HG03103 (cell line): ENCODE measurements at regions not wholly inside any gene's neighbourhood (a gene's known extent, or its start where the extent isn't known, plus 50 kb on each side); places are given as distances from the start of the nearest gene placed in this dataset.

Experiments used
- ATAC-seq: cut with Tn5 transposase; IDR thresholded peaks from one replicate; pipeline ENCODE4 v1.9.1; 2021; ENCODE audit warnings: low read depth; ENCODE audit not compliant: unreplicated experiment

DNA sequence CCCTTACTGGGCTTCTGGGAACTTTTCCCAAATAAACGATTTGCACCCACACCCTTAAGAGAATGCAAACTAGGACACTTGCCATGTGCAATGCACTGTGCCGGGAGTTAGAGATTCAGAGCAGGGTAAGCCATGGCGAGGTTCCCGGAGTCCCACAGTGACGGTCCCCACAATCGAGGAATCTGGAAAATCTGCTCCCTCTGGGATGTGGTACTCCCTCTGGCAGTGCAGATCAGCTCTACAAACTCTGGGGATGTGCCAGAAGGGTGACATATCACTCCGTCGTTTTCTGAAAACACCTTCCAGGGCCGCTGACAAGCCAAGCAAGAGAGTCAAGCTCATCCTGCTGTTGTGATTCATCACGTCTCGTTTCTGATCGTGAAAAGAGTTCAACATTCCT is 537.5 kb downstream of the BCOR start:
- ATAC-seq = no peak

DNA sequence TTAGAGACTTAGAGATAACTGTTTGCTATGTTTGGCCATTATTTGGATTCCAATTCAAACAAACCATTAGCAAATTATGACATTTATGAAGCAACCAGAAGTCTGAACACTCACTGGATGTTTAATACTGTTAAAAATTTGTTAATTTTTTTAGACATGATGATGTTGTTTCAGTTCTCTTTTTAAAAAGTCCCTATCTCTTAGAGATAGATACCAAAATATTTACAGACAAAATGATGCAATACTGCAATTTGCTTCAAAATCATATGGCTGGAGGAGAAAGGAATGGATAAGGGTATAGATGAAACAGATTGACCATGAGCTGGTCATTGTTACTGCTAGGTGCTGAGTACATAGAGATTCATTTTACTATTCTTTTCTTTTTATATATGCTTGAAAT is 534.6 kb downstream of the BCOR start:
- no peak for ATAC-seq

DNA sequence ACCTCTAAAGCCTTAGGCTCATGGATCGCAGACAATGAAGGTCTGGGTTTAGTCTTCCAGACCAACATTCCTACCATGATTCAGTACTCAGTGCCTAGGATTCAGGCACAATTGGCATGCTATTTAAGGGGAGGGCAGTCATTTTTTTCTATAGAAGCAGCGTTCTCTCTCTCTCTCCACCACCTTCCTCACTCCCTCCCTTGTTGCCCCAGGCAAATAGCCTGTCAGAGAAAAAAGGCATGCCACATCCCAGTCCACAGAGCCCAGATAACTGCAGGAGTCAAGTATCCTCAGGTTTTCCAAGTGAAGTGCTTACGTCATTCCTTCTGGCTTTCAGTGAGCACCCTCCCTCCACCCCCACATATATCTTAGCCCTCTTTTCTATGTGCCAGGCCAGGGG is 533.0 kb downstream of the BCOR start:
- ATAC-seq = no peak

DNA sequence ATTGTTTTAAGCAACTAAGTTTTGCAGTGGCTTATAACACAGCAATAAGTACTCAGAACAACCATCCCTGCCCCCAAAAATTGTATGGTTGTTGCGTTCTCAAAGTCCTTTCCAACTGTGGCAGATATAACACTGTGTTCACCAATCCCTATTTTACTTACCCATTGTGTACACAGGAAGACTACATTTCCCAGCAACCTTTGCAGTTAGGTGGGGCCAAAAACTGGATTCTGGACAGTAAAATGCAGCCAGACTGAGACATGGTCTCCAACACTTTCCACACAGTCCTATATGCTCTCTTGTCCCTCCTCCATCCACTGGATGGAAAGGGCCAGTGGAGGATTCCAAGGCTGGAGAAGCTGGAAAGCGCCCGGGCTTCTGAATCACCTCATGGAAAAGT is 523.6 kb downstream of the BCOR start:
- no peak for ATAC-seq

GRCh38 chrX:39576041-39576872 is 521.5 kb downstream of the BCOR start:
- ATAC-seq = no peak

- ATAC-seq = no peak
These were observed 520.4 kb downstream of the BCOR start for GRCh38 chrX:39577206-39577984.

- peak; percentile 81 for ATAC-seq
These were observed 519.5 kb downstream of the BCOR start for GRCh38 chrX:39577985-39578869.

- ATAC-seq = no peak
These were observed 517.7 kb downstream of the BCOR start for GRCh38 chrX:39580043-39580442.

- no peak for ATAC-seq
These were observed 516.3 kb downstream of the BCOR start for GRCh38 chrX:39581411-39581810.

DNA sequence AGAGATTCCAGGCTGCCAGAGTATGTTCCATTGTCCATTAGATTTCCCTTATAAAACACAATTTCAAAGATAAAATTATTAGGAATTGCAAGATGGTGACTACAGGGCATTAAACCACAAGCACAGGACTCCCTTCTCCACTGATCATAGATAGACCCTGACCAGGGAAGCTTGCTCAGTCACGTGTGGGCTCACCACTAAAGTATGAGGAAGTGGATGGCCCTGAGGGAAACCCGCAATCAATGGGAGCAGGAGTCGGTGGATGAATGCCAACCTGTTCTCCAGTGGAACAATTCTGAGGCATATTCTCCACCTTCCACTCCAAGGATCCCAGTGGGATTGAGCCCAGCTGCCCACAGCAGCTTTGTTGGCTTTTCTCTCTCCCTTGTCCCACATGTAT is 515.7 kb downstream of the BCOR start:
- no peak for ATAC-seq

- no peak for ATAC-seq
These were observed 514.8 kb downstream of the BCOR start for GRCh38 chrX:39582976-39583375.

DNA sequence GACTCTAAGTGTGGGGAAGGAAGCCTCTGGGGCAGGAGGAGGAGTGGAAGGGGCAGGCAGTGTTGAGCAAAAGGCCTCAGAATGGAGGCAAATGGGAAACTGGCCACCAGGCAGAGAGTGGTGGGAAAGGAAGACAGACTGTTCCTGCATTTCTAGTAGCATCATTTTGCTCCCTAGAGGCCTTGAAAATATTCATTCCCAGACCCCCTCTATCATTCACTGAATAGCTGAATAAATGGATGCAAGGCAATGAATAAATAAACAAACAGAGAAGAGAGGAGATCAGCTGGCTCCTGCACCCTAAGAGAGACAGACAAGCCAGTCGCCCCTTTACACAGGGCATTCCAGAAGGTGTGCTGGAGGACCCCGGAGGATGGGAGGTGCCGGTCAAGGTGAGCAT is 511.9 kb downstream of the BCOR start:
- no peak for ATAC-seq

DNA sequence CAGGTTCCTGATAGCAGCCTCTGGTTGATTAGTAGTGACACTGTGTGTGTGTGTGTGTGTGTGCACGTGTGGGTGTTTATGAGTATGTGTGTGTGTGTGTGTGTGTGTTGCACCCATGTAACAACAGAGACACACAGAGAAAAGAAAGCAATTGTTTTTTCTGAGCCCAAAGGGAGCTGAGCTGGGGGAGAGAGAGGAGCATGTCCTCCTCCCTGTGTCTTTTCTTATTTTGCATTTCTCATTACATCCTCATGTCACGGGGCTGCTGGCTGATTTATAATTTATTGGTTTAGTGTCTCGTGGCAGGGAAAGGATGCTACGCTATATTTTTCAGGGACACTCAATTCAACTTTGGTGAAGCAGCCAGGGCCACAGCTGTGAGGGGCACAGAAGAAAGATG is 511.4 kb downstream of the BCOR start:
- ATAC-seq = no peak

GRCh38 chrX:39591099-39591498 is 506.7 kb downstream of the BCOR start:
- ATAC-seq = no peak

- ATAC-seq = no peak
These were observed 505.0 kb downstream of the BCOR start for GRCh38 chrX:39592776-39593175.

DNA sequence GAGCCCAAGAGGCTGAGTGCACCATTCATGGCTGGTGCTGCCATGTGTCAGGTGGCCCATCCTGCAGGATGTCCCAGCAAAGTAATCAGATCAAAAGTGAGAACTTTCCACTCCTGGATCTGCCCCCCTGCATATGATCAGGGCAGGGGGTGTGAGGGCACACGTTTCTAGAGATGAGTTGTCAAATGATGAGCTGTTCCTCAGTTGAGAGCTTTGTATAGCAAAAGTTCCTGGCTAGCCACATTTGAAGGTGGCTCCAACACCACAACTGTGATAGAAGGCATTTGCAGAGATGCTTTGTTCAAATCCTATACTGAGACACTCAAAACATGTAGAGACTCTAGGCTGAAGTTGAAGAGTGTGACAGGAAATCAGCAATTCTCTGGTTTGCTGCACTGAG is 501.8 kb downstream of the BCOR start:
- no peak for ATAC-seq

- ATAC-seq = no peak
These were observed 501.3 kb downstream of the BCOR start for GRCh38 chrX:39596437-39596836.

DNA sequence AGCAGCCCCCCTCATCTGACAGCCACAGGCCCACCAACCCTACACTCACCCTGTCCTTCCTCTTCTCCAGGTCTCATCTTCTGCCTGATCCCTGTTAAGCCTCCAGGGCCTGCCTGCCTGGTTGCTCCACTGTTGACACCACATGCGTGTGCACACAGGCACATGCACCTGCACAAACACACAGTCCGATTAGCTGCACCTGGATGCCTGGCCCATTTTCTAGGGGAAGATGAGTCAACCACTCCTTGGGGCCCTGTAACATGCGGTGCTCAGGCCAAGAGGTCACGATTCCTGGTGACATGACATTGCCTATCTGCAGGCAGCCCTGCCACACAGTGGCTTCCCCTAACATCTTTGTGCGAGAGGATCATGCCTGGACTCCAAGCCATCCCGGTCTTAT is 498.4 kb downstream of the BCOR start:
- no peak for ATAC-seq

GRCh38 chrX:39600222-39600621 is 497.5 kb downstream of the BCOR start:
- ATAC-seq = no peak

DNA sequence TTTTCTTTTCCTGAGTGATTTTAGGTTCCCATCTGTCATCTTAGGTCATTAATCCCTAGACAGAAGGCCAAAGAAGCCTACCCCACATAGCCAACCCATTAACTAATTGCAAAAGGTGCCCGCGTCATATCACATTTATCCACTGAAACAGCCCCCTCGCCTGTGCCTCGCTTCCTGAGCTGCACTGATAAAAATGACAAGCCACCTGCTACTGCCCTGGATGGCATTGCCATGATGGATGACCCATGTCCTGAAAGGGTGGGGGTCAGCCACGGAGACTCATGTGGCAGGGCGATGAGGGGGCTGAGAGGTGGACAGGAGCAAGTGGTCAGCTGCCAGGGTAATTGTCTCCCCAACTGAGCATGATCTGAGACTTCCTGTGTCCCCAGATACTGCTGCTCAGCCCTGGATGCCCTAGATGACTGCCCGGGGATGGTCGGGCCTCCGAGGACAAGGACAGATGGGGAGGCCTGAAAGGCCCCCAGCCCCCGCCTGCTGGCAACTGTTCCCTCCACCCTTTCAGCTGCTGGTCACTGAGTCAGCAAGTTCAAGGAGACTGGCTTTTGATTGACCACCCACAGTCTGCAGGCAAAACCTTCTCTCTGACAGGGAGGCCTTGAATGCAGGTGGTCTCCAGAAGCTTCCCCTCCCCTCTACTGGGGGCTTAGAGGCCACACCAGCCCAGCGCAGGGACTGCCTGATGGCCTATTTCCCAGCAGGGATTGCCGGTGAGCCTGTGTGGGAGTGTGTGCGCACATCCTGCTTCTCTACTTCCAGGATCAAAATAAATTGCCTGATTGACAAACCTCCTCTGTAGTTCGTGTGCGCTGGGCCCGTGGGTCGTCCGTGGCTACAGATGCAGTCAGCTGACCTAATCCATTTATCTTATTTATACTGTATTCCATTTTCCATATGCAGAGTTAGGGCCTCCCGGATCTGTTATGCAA is 496.3 kb downstream of the BCOR start:
- no peak for ATAC-seq
